NOMO-1 treated with DMSO at 0.1 percent for 48 hours (cell line): ENCODE measurements at regions not wholly inside any gene's neighbourhood (a gene's known extent, or its start where the extent isn't known, plus 50 kb on each side); places are given as distances from the start of the nearest gene placed in this dataset.
"Not testable (repeated sequence)": the region's sequence is repeated elsewhere in the genome, so short reads cannot be mapped to it uniquely, and the experiment has no call there.

ENCODE experiments used
- DNase-seq: peaks from one replicate; lab custom pipeline; 2025; ENCODE audit not compliant: unreplicated experiment; lab: John Stamatoyannopoulos, UW

DNA sequence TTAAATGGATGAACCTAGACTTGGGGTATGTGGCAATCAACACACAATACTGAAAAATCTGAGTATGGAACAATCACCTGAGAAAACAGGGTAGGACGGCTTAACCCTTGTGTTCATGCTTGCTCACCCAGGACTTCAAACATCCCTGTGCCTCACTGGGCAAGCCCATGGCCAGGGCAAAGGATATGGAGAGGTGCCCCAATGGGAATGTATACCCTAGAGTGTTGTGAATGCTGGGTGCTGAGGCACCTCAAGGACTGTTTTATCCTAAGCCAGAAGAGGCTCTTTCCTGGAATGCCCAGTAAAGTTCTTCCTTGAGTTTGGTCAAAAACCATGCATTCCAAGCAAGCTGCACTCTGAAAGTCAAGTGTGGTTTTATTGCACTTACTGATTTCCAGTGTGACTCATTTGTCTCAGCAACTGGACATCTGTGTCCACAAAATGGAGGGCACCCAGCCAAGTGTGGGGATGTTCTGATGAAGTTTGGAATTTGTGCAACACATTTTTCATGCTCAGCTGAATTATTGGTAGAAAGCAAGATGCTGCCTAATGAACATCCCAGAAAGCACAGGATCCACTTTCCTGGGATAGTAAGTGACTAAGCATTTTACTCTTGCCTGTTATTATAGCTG, 531.3 kb downstream of the RFC3 start:
- DNase-seq = no peak

- DNase-seq = no peak
These were observed 532.7 kb downstream of the RFC3 start for GRCh38 chr13:34350671-34351070.

- DNase-seq = no peak
These were observed 533.2 kb downstream of the RFC3 start for GRCh38 chr13:34351134-34351533.

DNA sequence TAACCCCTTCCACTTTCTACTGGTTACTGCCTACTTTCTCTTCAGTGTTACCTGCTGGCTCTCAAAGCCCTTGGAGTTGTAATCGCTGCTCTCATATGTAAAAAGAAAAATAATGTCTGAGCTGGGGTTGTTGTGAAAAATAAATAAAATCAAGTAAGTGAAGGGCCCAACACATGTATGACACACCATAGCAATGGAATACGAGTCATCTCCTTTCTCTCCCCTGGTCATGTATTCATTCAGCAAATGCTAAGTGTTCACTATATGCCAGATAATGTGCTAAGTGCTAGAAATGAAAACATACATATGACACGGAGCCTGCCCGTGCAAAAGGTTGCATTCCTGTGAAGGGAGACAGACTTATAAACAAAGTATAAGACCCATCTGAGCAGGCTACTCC, 535.0 kb downstream of the RFC3 start:
- DNase-seq = no peak

DNA sequence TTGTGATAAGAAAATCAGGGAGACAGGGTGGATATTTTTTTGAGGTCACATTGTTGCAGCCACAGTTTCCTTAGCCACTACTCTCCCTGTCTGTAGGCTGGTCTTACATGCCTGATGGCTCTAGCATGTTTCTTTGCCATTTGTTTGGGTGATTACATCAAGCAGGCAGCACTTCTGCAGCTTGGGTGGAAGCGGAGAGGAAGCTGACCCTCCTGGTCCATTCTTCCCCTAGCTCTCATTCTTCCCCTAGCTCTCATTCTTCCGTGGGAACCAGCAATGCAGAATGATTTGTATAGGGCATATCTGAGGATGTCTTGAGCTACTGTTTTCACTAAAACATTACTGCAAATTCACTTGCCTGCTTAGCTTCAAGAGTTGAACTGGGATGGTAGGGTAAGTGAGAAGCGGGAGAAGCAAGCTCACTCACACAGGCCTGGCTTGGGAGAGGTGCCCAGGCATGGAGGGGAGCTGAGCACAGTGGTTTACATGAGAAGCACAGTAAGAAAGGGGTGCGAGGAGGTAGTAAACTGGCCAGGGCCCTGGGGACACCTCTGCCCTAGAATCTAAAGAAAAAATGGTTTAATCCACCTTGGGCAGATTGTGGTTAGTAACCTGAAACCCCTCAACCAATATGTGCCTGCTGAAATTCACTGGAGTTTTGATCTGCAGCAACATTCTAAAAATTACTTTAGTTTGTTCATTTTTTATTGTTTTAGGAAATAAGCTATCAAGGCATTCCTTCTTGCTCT, 538.9 kb downstream of the RFC3 start:
- DNase-seq = no peak

DNA sequence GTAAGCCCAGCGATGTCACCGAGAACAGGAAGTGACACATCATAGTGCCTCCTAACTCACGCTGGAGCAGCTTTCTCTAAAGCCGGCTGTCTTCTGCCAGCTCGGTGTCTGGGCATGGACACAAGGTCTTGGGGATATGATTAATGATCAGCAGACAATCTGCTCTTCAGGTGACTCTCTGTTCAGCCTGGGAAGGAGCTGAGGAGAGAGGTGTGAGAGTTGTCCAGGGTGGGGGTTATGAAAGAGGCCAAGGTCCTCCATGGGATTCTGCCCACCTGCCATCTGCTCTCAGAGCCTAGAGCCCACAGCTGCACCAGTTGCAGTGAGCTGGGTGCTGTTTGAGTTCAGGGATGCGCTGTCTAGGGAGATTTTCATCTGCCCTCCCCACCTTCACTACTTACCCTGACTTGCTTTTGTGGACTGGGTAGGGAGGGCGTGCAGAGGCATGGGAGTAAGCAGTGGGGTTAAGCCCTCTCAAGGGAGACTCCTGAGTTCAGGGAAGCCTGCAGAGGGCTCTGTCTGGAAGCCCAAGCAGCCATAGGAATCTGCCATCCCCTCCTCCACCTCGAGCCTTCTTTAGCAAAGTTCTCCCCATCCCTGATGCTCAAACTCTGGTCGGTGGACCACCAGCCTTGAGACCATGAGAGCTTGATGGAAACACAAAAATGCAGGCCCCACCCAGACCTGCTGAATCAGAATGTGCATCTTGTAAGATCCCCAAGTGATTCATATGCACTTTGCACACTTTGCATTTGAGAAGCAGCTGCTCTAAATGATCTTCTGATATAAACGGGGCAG, 539.7 kb downstream of the RFC3 start:
- peak; percentile 24 for DNase-seq

DNA sequence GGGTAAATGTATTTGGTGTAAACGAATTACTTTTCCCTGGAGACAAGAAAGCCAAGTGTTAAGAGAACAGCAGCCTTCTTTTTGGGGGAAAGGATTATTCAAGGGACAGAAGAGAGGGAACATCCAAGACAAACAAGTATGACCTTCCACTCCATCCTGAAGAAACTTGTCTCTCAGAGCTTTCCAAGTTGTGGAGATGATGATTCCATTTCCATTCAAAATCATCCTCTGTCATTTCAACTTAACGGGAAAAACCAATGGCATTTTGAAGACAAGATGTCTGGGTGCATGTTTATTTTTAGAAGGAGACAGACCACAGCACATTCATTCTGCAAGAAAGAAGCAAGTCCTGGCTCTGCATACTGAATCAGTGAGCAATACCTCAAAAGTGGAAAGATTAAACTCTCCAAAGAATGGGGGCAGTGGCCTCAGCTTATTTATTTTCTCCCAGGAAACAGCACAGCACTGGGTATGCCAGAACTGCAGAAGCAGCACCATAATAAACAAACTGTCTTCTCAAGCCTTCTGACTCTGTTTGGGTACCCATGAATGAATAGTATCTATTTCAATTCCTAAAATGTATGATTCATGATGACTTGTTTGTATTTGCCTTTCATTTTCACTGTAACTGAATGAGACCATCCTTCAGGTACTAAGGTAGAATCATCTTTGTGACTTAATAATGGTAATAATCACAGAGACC, 541.0 kb downstream of the RFC3 start:
- no peak for DNase-seq

DNA sequence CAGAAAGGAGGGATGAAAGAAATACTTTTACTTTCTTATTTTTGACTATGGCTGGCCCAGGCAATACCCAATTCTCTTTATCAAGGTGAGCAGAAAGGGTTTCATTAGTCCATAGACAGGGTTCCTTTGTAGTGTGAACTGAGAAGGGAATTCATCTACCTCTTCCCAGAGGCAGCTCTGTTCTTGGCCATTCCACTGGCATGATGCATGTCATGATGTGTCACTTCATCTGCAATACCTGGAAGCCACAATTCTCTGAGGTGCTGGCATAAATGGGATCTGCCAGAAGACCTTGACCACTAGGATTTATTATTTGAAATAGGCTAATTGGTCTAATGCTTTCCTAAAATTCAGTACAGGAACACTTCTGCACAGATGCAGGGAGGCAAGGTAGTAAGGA, 542.8 kb downstream of the RFC3 start:
- DNase-seq = no peak

- DNase-seq = no peak
These were observed 543.6 kb downstream of the RFC3 start for GRCh38 chr13:34361560-34361959.

- no peak for DNase-seq
These were observed 545.3 kb downstream of the RFC3 start for GRCh38 chr13:34363266-34363665.

- no peak for DNase-seq
These were observed 546.7 kb downstream of the RFC3 start for GRCh38 chr13:34364633-34365032.

GRCh38 chr13:34369931-34370330, 552.0 kb downstream of the RFC3 start:
- no peak for DNase-seq

- DNase-seq = peak; percentile 9
These were observed 553.2 kb downstream of the RFC3 start for GRCh38 chr13:34371108-34371507.

- no peak for DNase-seq
These were observed 553.9 kb downstream of the RFC3 start for GRCh38 chr13:34371645-34372395.

DNA sequence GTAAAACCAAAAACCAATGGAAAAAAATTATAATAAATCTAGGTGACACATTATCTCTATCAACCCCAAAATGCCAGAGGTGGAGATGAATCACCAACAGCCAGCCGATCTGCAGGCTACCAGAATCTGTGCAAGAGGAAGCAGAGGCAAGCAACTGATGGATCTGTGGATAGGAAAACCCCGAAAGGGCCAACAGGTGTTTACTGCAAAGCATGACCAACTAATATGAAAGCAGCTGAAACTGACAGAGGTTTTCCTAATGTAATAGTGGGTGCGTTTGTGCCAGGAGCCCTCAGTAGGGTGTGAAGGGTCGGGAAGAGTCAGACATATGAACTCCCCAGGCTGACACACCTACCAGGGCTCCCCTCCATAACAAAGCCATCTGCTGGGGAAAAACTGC, 554.6 kb downstream of the RFC3 start:
- DNase-seq = no peak

DNA sequence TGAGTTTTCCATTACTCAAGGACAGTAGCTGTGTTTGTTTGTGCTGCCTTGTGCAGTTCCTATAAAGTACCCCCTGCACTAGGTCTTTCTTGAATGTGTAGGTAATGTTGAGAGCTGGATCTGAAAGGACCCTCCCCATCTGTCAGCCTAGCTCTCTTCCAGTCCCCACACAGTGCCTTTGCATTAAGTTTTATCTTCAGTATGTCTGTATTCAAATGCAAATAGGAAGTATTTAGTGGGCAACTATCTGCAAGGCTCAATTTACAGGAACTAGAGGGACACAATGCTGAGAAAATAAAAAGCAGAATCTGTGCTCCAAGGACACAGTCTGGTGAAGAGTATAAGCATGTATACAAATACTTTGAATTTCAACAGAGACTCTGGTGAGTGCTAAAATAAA, 558.5 kb downstream of the RFC3 start:
- no peak for DNase-seq

DNA sequence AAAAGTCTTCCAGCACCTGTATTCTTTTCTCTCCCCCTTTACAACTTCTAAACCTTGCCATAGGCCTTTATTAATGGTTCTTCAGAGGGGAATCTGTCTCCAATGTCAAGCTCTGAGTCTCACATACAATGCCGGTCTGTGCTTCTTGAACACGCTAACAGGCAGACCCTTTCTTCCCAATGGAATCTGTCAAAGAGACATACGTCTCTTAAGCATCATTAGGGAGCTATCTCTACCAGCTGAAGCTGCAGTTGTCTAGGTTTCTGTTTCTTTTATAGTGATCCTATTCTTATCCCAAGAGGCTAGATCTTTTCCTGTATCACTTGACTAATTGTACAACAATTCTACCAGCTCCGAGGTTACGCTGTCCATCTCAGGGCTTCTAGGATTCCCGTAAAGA, 560.8 kb upstream of the NBEA start:
- no peak for DNase-seq

GRCh38 chr13:34383728-34384127, 558.3 kb upstream of the NBEA start:
- DNase-seq = no peak

DNA sequence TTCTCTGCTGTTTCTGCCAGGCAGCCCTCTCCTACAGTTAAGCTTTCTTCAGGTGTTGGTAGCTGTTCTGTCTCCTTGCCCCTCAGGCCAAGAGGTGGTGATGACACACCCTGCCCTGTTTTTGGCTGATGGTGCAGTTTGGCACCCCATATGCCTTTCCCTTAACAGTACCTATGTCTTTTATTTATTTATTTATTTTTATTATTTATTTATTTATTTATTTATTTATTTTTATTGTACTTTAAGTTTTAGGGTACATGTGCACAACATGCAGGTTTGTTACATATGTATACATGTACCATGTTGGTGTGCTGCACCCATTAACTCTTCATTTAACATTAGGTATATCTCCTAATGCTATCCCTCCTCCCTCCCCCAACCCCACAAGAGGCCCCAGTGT, 555.8 kb upstream of the NBEA start:
- DNase-seq = not testable (repeated sequence)

- DNase-seq = no peak
These were observed 551.0 kb upstream of the NBEA start for GRCh38 chr13:34391076-34391475.

DNA sequence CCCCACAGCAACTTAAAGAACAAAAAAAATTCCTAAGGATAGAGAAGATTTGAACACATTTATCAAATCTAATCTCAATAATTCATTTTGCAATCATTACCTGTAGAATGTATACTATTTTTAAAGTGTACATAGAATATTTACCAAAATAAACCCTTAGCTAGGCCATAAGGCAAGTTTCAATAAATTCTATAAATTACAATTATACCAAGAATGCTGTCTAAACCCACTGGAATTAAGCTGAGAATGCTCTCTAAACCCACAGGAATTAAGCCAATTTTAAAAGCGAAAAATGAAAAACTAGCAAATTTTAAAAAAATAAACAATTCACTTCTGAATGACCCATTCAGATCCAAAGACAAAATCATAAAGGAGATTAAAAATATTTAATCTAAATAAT, 540.4 kb upstream of the NBEA start:
- DNase-seq = no peak
